PC-9 (cell line): ENCODE measurements at regions not wholly inside any gene's neighbourhood (a gene's known extent, or its start where the extent isn't known, plus 50 kb on each side); places are given as distances from the start of the nearest gene placed in this dataset.

Experiments used
- BruUV-seq: library from RNA; stranded (reverse); fragments of 400-500 nt; replicated peaks from 2 replicates; lab custom pipeline; 2021; lab: Mats Ljungman, UMichigan
- CTCF ChIA-PET: fragments of 300-600 bp; sonication (Branson Sonifier 250); formaldehyde crosslinking; loops from one replicate; lab custom pipeline; 2022; ENCODE audit warnings: antibody characterized with exemption; lab: Charles Lee
- POLR2A ChIA-PET: fragments of 300-600 bp; sonication (Branson Sonifier 250); formaldehyde crosslinking; loops from one replicate; lab custom pipeline; 2022; ENCODE audit warnings: antibody characterized with exemption; ENCODE audit not compliant: unreplicated experiment; lab: Charles Lee
- DNase-seq, 2 experiments: peaks; one replicate each; pipeline versions ENCODE4 v3.0.0 to v3.0.0-alpha.2; 2015 to 2022; ENCODE audit warnings: mixed read lengths in 1 of 2
- H2AFZ ChIP-seq: fragments of 200-600 bp; sonication (generic); 2 replicates; pipeline ENCODE4 v1.8.1; 2017; ENCODE audit warnings: antibody characterized with exemption
- H3F3A ChIP-seq: fragments of 200-600 bp; sonication (generic); 2 replicates; pipeline ENCODE4 v1.8.1; 2017; ENCODE audit warnings: antibody characterized with exemption, mild to moderate bottlenecking, low read depth; ENCODE audit not compliant: insufficient read depth
- H3K27ac ChIP-seq: fragments of 200-600 bp; sonication (generic); 2 replicates; pipeline ENCODE4 v1.6.1; 2016; ENCODE audit warnings: mixed run types
- H3K27me3 ChIP-seq: fragments of 200-600 bp; sonication (generic); 2 replicates; pipeline ENCODE4 v1.6.1; 2016; ENCODE audit warnings: low read depth, mixed run types; ENCODE audit not compliant: insufficient read depth
- H3K36me3 ChIP-seq: fragments of 200-600 bp; sonication (generic); 2 replicates; pipeline ENCODE4 v1.6.1; 2016; ENCODE audit warnings: low read depth, mixed run types
- H3K4me1 ChIP-seq: fragments of 200-600 bp; sonication (generic); replicated peaks from 2 replicates; pipeline ENCODE4 v1.6.1; 2016; ENCODE audit warnings: mixed run types; ENCODE audit not compliant: insufficient read depth
- H3K4me2 ChIP-seq: fragments of 200-600 bp; sonication (generic); 2 replicates; pipeline ENCODE4 v1.6.1; 2017; ENCODE audit warnings: mixed run types
- H3K4me3 ChIP-seq: fragments of 200-600 bp; sonication (generic); 2 replicates; pipeline ENCODE4 v1.6.1; 2016; ENCODE audit warnings: mixed run types
- H3K79me2 ChIP-seq: fragments of 200-600 bp; sonication (generic); 2 replicates; pipeline ENCODE4 v1.6.1; 2017; ENCODE audit warnings: low read depth, mixed run types
- H3K9me2 ChIP-seq: fragments of 200-600 bp; sonication (generic); 2 replicates; pipeline ENCODE4 v1.8.1; 2017; ENCODE audit warnings: mild to moderate bottlenecking; ENCODE audit not compliant: insufficient read depth
- H3K9me3 ChIP-seq: fragments of 200-600 bp; sonication (generic); 2 replicates; pipeline ENCODE4 v1.8.1; 2016; ENCODE audit warnings: low read depth; ENCODE audit not compliant: insufficient read depth
- H4K20me1 ChIP-seq: fragments of 200-600 bp; sonication (generic); 2 replicates; pipeline ENCODE4 v1.8.1; 2017; ENCODE audit not compliant: insufficient read depth
- EZH2 ChIP-seq: fragments of 200-600 bp; sonication (generic); IDR thresholded peaks from 2 replicates; pipeline ENCODE4 v1.8.0; 2017; ENCODE audit warnings: antibody characterized with exemption, low read depth
- intact Hi-C: fragments of 100-400 bp; cut with micrococcal nuclease; formaldehyde crosslinking; loops from one replicate; pipeline ENCODE4 v1.10.0; 2022; ENCODE audit not compliant: unreplicated experiment
- TF ChIP-seq, protein P1 (sequence below): fragments of 200-600 bp; sonication (generic); conservative IDR thresholded peaks from 2 replicates; pipeline ENCODE4 v1.6.1; 2017; ENCODE audit warnings: mixed run types, antibody characterized with exemption, mild to moderate bottlenecking, moderate library complexity

GRCh38 chr13:73387318-73387717, 328.5 kb downstream of the KLF5 start:
- Histone ChIP-seq H2AFZ (no peak overlapping the region), H3K36me3 (no peaks in the 10 kb centered on the region), H3K9me3 (peaks cover 4% of the 10 kb centered on the region), H3K27ac (no peak overlapping the region), H3K9me2 (no peaks in the 10 kb centered on the region), H3F3A (no peaks in the 10 kb centered on the region), H3K4me1 (peaks cover 6% of the 10 kb centered on the region; the same call in 1 of the 2 replicates), H3K27me3 (no peaks in the 10 kb centered on the region), H3K4me3 (no peak overlapping the region), H4K20me1 (no peaks in the 10 kb centered on the region), H3K4me2 (no peak overlapping the region), H3K79me2 (no peaks in the 10 kb centered on the region)
- ChIA-PET POLR2A (interaction anchor here (0.6 kb wide), 1 partner anchor 29 kb away, joined by 4 read pairs; no protein-coding TSS in a partner anchor), CTCF (no interaction called here)
- DNase-seq, result no peak
- TF ChIP-seq, protein P1, sequence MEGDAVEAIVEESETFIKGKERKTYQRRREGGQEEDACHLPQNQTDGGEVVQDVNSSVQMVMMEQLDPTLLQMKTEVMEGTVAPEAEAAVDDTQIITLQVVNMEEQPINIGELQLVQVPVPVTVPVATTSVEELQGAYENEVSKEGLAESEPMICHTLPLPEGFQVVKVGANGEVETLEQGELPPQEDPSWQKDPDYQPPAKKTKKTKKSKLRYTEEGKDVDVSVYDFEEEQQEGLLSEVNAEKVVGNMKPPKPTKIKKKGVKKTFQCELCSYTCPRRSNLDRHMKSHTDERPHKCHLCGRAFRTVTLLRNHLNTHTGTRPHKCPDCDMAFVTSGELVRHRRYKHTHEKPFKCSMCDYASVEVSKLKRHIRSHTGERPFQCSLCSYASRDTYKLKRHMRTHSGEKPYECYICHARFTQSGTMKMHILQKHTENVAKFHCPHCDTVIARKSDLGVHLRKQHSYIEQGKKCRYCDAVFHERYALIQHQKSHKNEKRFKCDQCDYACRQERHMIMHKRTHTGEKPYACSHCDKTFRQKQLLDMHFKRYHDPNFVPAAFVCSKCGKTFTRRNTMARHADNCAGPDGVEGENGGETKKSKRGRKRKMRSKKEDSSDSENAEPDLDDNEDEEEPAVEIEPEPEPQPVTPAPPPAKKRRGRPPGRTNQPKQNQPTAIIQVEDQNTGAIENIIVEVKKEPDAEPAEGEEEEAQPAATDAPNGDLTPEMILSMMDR, result no peak
- TF ChIP-seq EZH2, result no peak
- no TSS peak for BruUV-seq
- intact Hi-C loops, result no loop called here

- H2AFZ ChIP-seq, result no peak overlapping the region
- H4K20me1 ChIP-seq, result no peaks in the 10 kb centered on the region
- peaks cover 4% of the 10 kb centered on the region for H3K9me3 ChIP-seq
- H3K27ac ChIP-seq, result no peak overlapping the region
- ChIA-PET CTCF (no interaction called here), POLR2A (no interaction called here)
- DNase-seq, result no peak
- intact Hi-C loops, result no loop called here
- TF ChIP-seq, protein P1, result no peak
- TF ChIP-seq EZH2, result no peak
- H3K4me1 ChIP-seq, result peaks cover 6% of the 10 kb centered on the region; the same call in 1 of the 2 replicates
- no TSS peak for BruUV-seq
- no peaks in the 10 kb centered on the region for H3K79me2 ChIP-seq
- H3F3A ChIP-seq, result no peaks in the 10 kb centered on the region
- H3K4me3 ChIP-seq, result no peak overlapping the region
- no peak overlapping the region for H3K4me2 ChIP-seq
- H3K36me3 ChIP-seq, result no peaks in the 10 kb centered on the region
- no peaks in the 10 kb centered on the region for H3K27me3 ChIP-seq
- no peaks in the 10 kb centered on the region for H3K9me2 ChIP-seq
Measured at GRCh38 chr13:73385848-73386247, 327.0 kb downstream of the KLF5 start.

GRCh38 chr13:73372666-73373627, 314.1 kb downstream of the KLF5 start:
- Histone ChIP-seq H3K4me3 (no peak overlapping the region), H3K79me2 (no peaks in the 10 kb centered on the region), H3F3A (peaks cover 18% of the 10 kb centered on the region), H3K9me3 (peaks cover 25% of the 10 kb centered on the region; the same call in 1 of the 2 replicates), H2AFZ (no peak overlapping the region), H4K20me1 (no peaks in the 10 kb centered on the region), H3K4me2 (no peak overlapping the region), H3K4me1 (peaks cover 22% of the 10 kb centered on the region), H3K9me2 (no peaks in the 10 kb centered on the region), H3K27ac (no peak overlapping the region), H3K27me3 (no peaks in the 10 kb centered on the region), H3K36me3 (no peaks in the 10 kb centered on the region)
- ChIA-PET POLR2A (no interaction called here), CTCF (interaction anchor here (0.7 kb wide), 1 partner anchor 1846 kb away, joined by 9 read pairs; no protein-coding TSS in a partner anchor)
- BruUV-seq, result no TSS peak
- intact Hi-C loops, result no loop called here
- TF ChIP-seq EZH2, result no peak
- TF ChIP-seq, protein P1, result no peak
- no peak for DNase-seq
